Osteocyte (in vitro differentiated cells): ENCODE measurements at regions not wholly inside any gene's neighbourhood (a gene's known extent, or its start where the extent isn't known, plus 50 kb on each side); places are given as distances from the start of the nearest gene placed in this dataset.

ENCODE experiments used
- DNase-seq: peaks from one replicate; pipeline ENCODE4 v3.0.0; 2021; ENCODE audit warnings: mixed read lengths; ENCODE audit not compliant: unreplicated experiment; ENCODE audit errors: extremely low spot score
- H3K27ac Mint-ChIP-seq: one replicate; pipeline ENCODE4 v1.8.0; 2021; ENCODE audit warnings: mild to moderate bottlenecking, mixed read lengths; ENCODE audit not compliant: unreplicated experiment
- H3K27me3 Mint-ChIP-seq: one replicate; pipeline ENCODE4 v1.8.0; 2021; ENCODE audit warnings: mixed read lengths; ENCODE audit not compliant: unreplicated experiment
- H3K36me3 Mint-ChIP-seq: one replicate; pipeline ENCODE4 v1.8.0; 2021; ENCODE audit warnings: mixed read lengths; ENCODE audit not compliant: unreplicated experiment
- H3K4me1 Mint-ChIP-seq: one replicate; pipeline ENCODE4 v1.8.0; 2021; ENCODE audit warnings: mixed read lengths; ENCODE audit not compliant: unreplicated experiment
- H3K4me3 Mint-ChIP-seq: one replicate; pipeline ENCODE4 v1.8.0; 2021; ENCODE audit warnings: mild to moderate bottlenecking, moderate library complexity, mixed read lengths; ENCODE audit not compliant: unreplicated experiment
- H3K9me3 Mint-ChIP-seq: one replicate; pipeline ENCODE4 v1.8.0; 2021; ENCODE audit warnings: mixed read lengths; ENCODE audit not compliant: unreplicated experiment
- CTCF ChIP-seq: fragments of 200-600 bp; sonication (generic); IDR thresholded peaks from 2 replicates; pipeline ENCODE4 v1.5.0; 2021; ENCODE audit warnings: antibody characterized with exemption, mild to moderate bottlenecking, moderate library complexity

GRCh38 chr5:8865266-8865665 lies 680.6 kb downstream of the SEMA5A start:
- DNase-seq: no peak
- Mint-ChIP-seq H3K4me3 (no peak overlapping the region), H3K9me3 (peaks cover 3% of the 10 kb centered on the region), H3K4me1 (peaks cover 7% of the 10 kb centered on the region), H3K27ac (no peak overlapping the region), H3K36me3 (no peaks in the 10 kb centered on the region), H3K27me3 (no peaks in the 10 kb centered on the region)
- no peak for TF ChIP-seq CTCF

GRCh38 chr5:8865686-8866374 lies 680.0 kb downstream of the SEMA5A start:
- TF ChIP-seq CTCF: no peak
- DNase-seq: no peak
- no peaks in the 10 kb centered on the region for H3K27me3 Mint-ChIP-seq
- no peak overlapping the region for H3K27ac Mint-ChIP-seq
- no peaks in the 10 kb centered on the region for H3K36me3 Mint-ChIP-seq
- H3K4me1 Mint-ChIP-seq: peaks cover 7% of the 10 kb centered on the region
- H3K4me3 Mint-ChIP-seq: no peak overlapping the region
- H3K9me3 Mint-ChIP-seq: peaks cover 3% of the 10 kb centered on the region

- DNase-seq: no peak
- peaks cover 7% of the 10 kb centered on the region for H3K4me1 Mint-ChIP-seq
- TF ChIP-seq CTCF: no peak
Measured at GRCh38 chr5:8868283-8868682, 677.6 kb downstream of the SEMA5A start.

GRCh38 chr5:8869932-8870331 lies 675.9 kb downstream of the SEMA5A start:
- Mint-ChIP-seq H3K4me3 (no peak overlapping the region), H3K27ac (no peak overlapping the region), H3K4me1 (peaks cover 7% of the 10 kb centered on the region), H3K27me3 (no peaks in the 10 kb centered on the region), H3K9me3 (no peaks in the 10 kb centered on the region), H3K36me3 (no peaks in the 10 kb centered on the region)
- no peak for TF ChIP-seq CTCF
- no peak for DNase-seq

More at GRCh38 chr5:8868283-8868682, 677.6 kb downstream of the SEMA5A start:
- Mint-ChIP-seq H3K27ac (no peak overlapping the region), H3K27me3 (no peaks in the 10 kb centered on the region), H3K9me3 (peaks cover 3% of the 10 kb centered on the region), H3K4me3 (no peak overlapping the region), H3K36me3 (no peaks in the 10 kb centered on the region)

- Mint-ChIP-seq H3K4me1 (peaks cover 7% of the 10 kb centered on the region), H3K27ac (no peak overlapping the region), H3K36me3 (no peaks in the 10 kb centered on the region), H3K27me3 (no peaks in the 10 kb centered on the region), H3K4me3 (no peak overlapping the region), H3K9me3 (no peaks in the 10 kb centered on the region)
- no peak for TF ChIP-seq CTCF
- DNase-seq: no peak
Measured at GRCh38 chr5:8870349-8870958, 675.4 kb downstream of the SEMA5A start.
